Spleen (tissue), 11 donors: ENCODE measurements at regions not wholly inside any gene's neighbourhood (a gene's known extent, or its start where the extent isn't known, plus 50 kb on each side); places are given as distances from the start of the nearest gene placed in this dataset.

Experiments
- DNase-seq: peaks from one replicate; pipeline ENCODE4 v3.0.0-alpha.2; 2020
- H3K27ac ChIP-seq, 8 donors: fragments of 200-600 bp; sonication (generic) in 7 of 8; 1 replicate in 4 of 8; 2 replicates in 4 of 8; pipeline versions ENCODE4 v1.5.0 to v1.8.0; 2016 to 2021; ENCODE audit warnings: inconsistent platforms in 4 of 8, mild to moderate bottlenecking in 4 of 8, moderate library complexity in 1 of 8
- H3K27me3 ChIP-seq, 7 donors: fragments of 200-600 bp; sonication (generic) in 6 of 7; replicated peaks in 1 of 7; 1 replicate in 4 of 7; 2 replicates in 3 of 7; pipeline versions ENCODE4 v1.5.0 to v1.8.0; 2016 to 2021; ENCODE audit warnings: inconsistent platforms in 3 of 7, mild to moderate bottlenecking in 1 of 7
- H3K36me3 ChIP-seq, 6 donors: fragments of 200-600 bp; sonication (generic) in 5 of 6; 1 replicate in 4 of 6; 2 replicates in 2 of 6; pipeline versions ENCODE4 v1.5.0 to v1.8.0; 2016 to 2021; ENCODE audit warnings: inconsistent platforms in 2 of 6
- H3K4me1 ChIP-seq, 6 donors: fragments of 200-600 bp; sonication (generic) in 5 of 6; 1 replicate in 3 of 6; 2 replicates in 3 of 6; pipeline versions ENCODE4 v1.5.0 to v1.8.0; 2016 to 2021; ENCODE audit warnings: inconsistent platforms in 3 of 6
- H3K4me3 ChIP-seq, 8 donors: fragments of 200-600 bp; sonication (generic) in 7 of 8; 1 replicate in 4 of 8; 2 replicates in 4 of 8; pipeline versions ENCODE4 v1.5.0 to v1.8.0; 2016 to 2021; ENCODE audit warnings: inconsistent platforms in 4 of 8, mild to moderate bottlenecking in 4 of 8, moderate library complexity in 2 of 8
- H3K9me3 ChIP-seq, 8 donors: fragments of 200-600 bp; sonication (generic) in 7 of 8; 1 replicate in 4 of 8; 2 replicates in 4 of 8; pipeline versions ENCODE4 v1.5.0 to v1.8.0; 2016 to 2021; ENCODE audit warnings: inconsistent platforms in 4 of 8
- POLR2A ChIP-seq, 3 donors: fragments of 450-650 bp; IDR thresholded peaks; one replicate each; pipeline ENCODE4 v1.5.1; 2017; ENCODE audit warnings: antibody characterized with exemption in 3 of 3, mild to moderate bottlenecking in 1 of 3
- POLR2AphosphoS5 ChIP-seq, 3 donors: sonication (generic); formaldehyde crosslinking; IDR thresholded peaks; one replicate each; pipeline ENCODE4 v1.5.1; 2017; ENCODE audit warnings: antibody characterized with exemption in 3 of 3
- WGBS, 5 donors: extraction: QIAGEN DNeasy Blood & Tissue Kit in 3 of 5; methylation state at CpG; one replicate each; pipeline versions ENCODE4 v1.1.5 to v1.1.7; 2013 to 2018; 5-methylcytosine and 5-hydroxymethylcytosine counted together
- intact Hi-C: fragments of 100-400 bp; cut with DNase I; formaldehyde crosslinking; loops from one replicate; pipeline ENCODE4 v1.15.0; 2023; ENCODE audit warnings: low total_unique reads
- TF ChIP-seq, protein P1 (sequence below), 11 experiments: fragments of 200-600 bp in 7 of 11; fragments of 450-650 bp in 4 of 11; sonication (generic) in 4 of 11; IDR thresholded peaks in 8 of 11; conservative IDR thresholded peaks in 3 of 11; 1 replicate in 7 of 11; 2 replicates in 4 of 11; pipeline versions ENCODE4 v1.4.0 to v1.8.0; 2016 to 2021; ENCODE audit warnings: antibody characterized with exemption in 11 of 11, inconsistent platforms in 4 of 11, mild to moderate bottlenecking in 1 of 11
- donor health status: healthy with polysubstance abuse.
- donor health status: DM: no; HTN: no; CAD: no; lungs with moderate emphysema.
- donor health status: DM: no; HTN: no; CAD: no.
- donor health status: Bipolar disorder and iron deficiency.
- donor health status: healthy.
- donor health status: DM: no; HTN: no; CAD: no.
- donor health status: DM: yes; HTN: yes; CAD: no.

DNA sequence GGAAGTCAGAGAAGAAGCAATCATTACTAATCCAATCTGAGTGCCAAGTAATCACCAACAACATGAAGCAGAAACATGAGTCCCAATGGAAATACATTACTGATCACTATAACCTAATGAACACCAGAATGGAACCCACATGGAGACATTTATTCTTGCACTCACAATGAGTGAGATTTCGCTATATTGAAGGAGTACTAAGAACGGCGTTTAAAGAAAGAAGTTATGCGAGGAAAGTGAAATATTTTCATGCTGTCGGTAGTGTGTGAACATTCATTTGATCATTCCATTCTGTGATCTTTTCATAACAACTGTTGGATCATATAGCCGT, 181.1 kb downstream of the IRS1 start:
- H3K27me3 ChIP-seq: no peaks in the 10 kb centered on the region
- WGBS, 5 donors: 75 to 87% (median 85%) methylated on average over 6 of the region's 6 CpGs
- H3K4me1 ChIP-seq: no peaks in the 10 kb centered on the region
- TF ChIP-seq, protein P1, sequence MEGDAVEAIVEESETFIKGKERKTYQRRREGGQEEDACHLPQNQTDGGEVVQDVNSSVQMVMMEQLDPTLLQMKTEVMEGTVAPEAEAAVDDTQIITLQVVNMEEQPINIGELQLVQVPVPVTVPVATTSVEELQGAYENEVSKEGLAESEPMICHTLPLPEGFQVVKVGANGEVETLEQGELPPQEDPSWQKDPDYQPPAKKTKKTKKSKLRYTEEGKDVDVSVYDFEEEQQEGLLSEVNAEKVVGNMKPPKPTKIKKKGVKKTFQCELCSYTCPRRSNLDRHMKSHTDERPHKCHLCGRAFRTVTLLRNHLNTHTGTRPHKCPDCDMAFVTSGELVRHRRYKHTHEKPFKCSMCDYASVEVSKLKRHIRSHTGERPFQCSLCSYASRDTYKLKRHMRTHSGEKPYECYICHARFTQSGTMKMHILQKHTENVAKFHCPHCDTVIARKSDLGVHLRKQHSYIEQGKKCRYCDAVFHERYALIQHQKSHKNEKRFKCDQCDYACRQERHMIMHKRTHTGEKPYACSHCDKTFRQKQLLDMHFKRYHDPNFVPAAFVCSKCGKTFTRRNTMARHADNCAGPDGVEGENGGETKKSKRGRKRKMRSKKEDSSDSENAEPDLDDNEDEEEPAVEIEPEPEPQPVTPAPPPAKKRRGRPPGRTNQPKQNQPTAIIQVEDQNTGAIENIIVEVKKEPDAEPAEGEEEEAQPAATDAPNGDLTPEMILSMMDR (IDR thresholded peaks at IDR 0.05 in 8 of 11, conservative IDR thresholded peaks at IDR 0.05 in 3 of 11): no peak
- no peak for TF ChIP-seq POLR2AphosphoS5 (IDR thresholded peaks at IDR 0.05)
- no peak for TF ChIP-seq POLR2A (IDR thresholded peaks at IDR 0.05)
- no peak overlapping the region for H3K4me3 ChIP-seq
- no peak overlapping the region for H3K27ac ChIP-seq
- intact Hi-C loops: no loop called here
- no peak for DNase-seq
- no peaks in the 10 kb centered on the region for H3K9me3 ChIP-seq
- no peaks in the 10 kb centered on the region for H3K36me3 ChIP-seq

DNA sequence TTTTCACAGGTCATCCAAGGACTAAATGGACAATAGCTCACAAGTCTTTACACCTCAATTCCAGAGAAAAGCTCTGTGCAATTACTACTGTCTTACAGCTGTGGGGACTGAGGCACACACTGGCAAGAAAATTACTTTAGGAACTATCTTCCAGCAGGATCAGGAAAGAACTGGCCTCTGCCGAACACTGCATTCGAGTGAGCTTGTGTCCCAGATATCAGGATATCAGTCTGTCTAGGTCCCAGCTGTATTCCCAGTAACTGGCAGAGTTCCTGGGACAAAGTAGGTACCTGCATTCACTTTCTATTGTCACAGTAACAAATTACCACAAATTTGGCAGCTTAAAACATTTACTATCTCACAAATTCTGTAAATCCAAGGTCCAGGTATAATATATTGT, 183.7 kb downstream of the IRS1 start:
- WGBS, 5 donors: 72 to 85% (median 81%) methylated on average over 2 of the region's 2 CpGs
- no peak for TF ChIP-seq POLR2A (IDR thresholded peaks at IDR 0.05)
- H3K27ac ChIP-seq: no peak overlapping the region
- H3K36me3 ChIP-seq: no peaks in the 10 kb centered on the region
- peaks cover 0 to 13% (median 0%) of the 10 kb centered on the region in 7 donors for H3K27me3 ChIP-seq
- intact Hi-C loops: no loop called here
- DNase-seq: no peak
- no peaks in the 10 kb centered on the region for H3K4me1 ChIP-seq
- no peaks in the 10 kb centered on the region for H3K9me3 ChIP-seq
- no peak overlapping the region for H3K4me3 ChIP-seq

DNA sequence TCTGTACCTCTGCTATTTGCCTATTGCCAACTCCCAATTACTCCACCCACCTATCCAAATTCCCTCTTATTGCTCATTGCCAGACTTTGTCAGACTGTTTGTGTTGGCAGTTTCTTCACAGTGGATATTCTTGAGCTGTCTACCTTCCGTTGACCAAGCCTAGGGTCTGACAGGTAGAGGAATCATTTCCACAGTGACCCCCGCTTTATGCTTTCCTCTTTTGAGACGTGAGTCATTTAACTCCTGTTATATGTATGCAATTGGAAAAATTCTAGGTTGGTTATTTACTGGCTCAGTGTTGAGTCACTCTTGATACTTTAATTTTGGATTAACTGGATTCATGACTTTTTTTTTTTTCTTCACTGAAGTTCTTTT, 187.7 kb downstream of the IRS1 start:
- intact Hi-C loops: no loop called here
- H3K4me3 ChIP-seq: no peak overlapping the region
- peaks cover 0 to 13% (median 0%) of the 10 kb centered on the region in 7 donors for H3K27me3 ChIP-seq
- H3K27ac ChIP-seq: no peak overlapping the region
- H3K9me3 ChIP-seq: no peaks in the 10 kb centered on the region
- TF ChIP-seq, protein P1 (IDR thresholded peaks at IDR 0.05 in 8 of 11, conservative IDR thresholded peaks at IDR 0.05 in 3 of 11): no peak
- TF ChIP-seq POLR2A (IDR thresholded peaks at IDR 0.05) (no peak), POLR2AphosphoS5 (IDR thresholded peaks at IDR 0.05) (no peak)
- H3K4me1 ChIP-seq: no peaks in the 10 kb centered on the region
- 85 to 93% (median 89%) methylated on average over 3 of the region's 3 CpGs for WGBS, 5 donors
- DNase-seq: no peak
- no peaks in the 10 kb centered on the region for H3K36me3 ChIP-seq

GRCh38 chr2:226611196-226611943, 188.2 kb downstream of the IRS1 start:
- Histone ChIP-seq H3K27me3 (peaks cover 0 to 13% (median 0%) of the 10 kb centered on the region in 7 donors), H3K27ac (no peak overlapping the region), H3K9me3 (no peaks in the 10 kb centered on the region), H3K4me3 (no peak overlapping the region), H3K36me3 (no peaks in the 10 kb centered on the region), H3K4me1 (no peaks in the 10 kb centered on the region)
- DNase-seq: no peak
- TF ChIP-seq, protein P1 (IDR thresholded peaks at IDR 0.05 in 8 of 11, conservative IDR thresholded peaks at IDR 0.05 in 3 of 11): no peak
- no peak for TF ChIP-seq POLR2A (IDR thresholded peaks at IDR 0.05)
- no peak for TF ChIP-seq POLR2AphosphoS5 (IDR thresholded peaks at IDR 0.05)
- intact Hi-C loops: no loop called here
- 60 to 67% (median 64%) methylated on average over 4 of the region's 4 CpGs for WGBS, 5 donors
